CD4-positive, alpha-beta memory T cell (primary cell): ENCODE measurements at regions not wholly inside any gene's neighbourhood (a gene's known extent, or its start where the extent isn't known, plus 50 kb on each side); places are given as distances from the start of the nearest gene placed in this dataset.

Source experiments
- CTCF ChIA-PET: fragments of 350-600 bp; sonication (Branson Sonifier 250); formaldehyde crosslinking; loops from one replicate; lab custom pipeline; 2021; ENCODE audit warnings: inconsistent platforms; ENCODE audit not compliant: partially characterized antibody; lab: Charles Lee
- POLR2A ChIA-PET: fragments of 350-600 bp; sonication (Branson Sonifier 250); formaldehyde crosslinking; loops from one replicate; lab custom pipeline; 2021; ENCODE audit not compliant: partially characterized antibody; lab: Charles Lee
- DNase-seq, 5 donors: peaks; one replicate each; pipeline versions ENCODE4 v3.0.0 to v3.0.0-alpha.2; 2020 to 2022; ENCODE audit warnings: mixed read lengths in 1 of 5
- H3K27ac ChIP-seq: one replicate; pipeline ENCODE4 v1.7.0; 2013; ENCODE audit warnings: low read depth, low read length
- H3K27me3 ChIP-seq: 2 replicates; pipeline ENCODE4 v1.7.0; 2013; ENCODE audit warnings: mild to moderate bottlenecking, low read length, moderate library complexity; ENCODE audit not compliant: insufficient read depth
- H3K36me3 ChIP-seq: 2 replicates; pipeline ENCODE4 v1.7.0; 2013; ENCODE audit warnings: mild to moderate bottlenecking, low read length, moderate library complexity; ENCODE audit not compliant: insufficient read depth
- H3K4me1 ChIP-seq: 2 replicates; pipeline ENCODE4 v1.7.0; 2013; ENCODE audit warnings: mild to moderate bottlenecking, low read length, moderate library complexity; ENCODE audit not compliant: insufficient read depth
- H3K4me3 ChIP-seq, 2 donors: one replicate each; pipeline ENCODE4 v1.7.0; 2013; ENCODE audit warnings: low read length in 2 of 2, mild to moderate bottlenecking in 1 of 2
- H3K9me3 ChIP-seq, 2 donors: one replicate each; pipeline ENCODE4 v1.7.0; 2013; ENCODE audit warnings: low read length in 2 of 2, control low read depth in 1 of 2; ENCODE audit not compliant: control insufficient read depth in 1 of 2
- H3K27ac Mint-ChIP-seq, 7 donors: one replicate each; pipeline ENCODE4 v1.8.0; 2020 to 2021; ENCODE audit warnings: mixed read lengths in 7 of 7, mild to moderate bottlenecking in 6 of 7, inconsistent platforms in 3 of 7, moderate library complexity in 3 of 7
- H3K27me3 Mint-ChIP-seq, 2 donors: one replicate each; pipeline ENCODE4 v1.8.0; 2020 to 2021; ENCODE audit warnings: mixed read lengths in 2 of 2
- H3K36me3 Mint-ChIP-seq, 2 donors: one replicate each; pipeline ENCODE4 v1.8.0; 2020 to 2021; ENCODE audit warnings: mixed read lengths in 2 of 2, inconsistent platforms in 1 of 2, mild to moderate bottlenecking in 1 of 2
- H3K4me1 Mint-ChIP-seq, 4 donors: one replicate each; pipeline ENCODE4 v1.8.0; 2020 to 2021; ENCODE audit warnings: mixed read lengths in 4 of 4, mild to moderate bottlenecking in 1 of 4
- H3K4me3 Mint-ChIP-seq, 8 donors: one replicate each; pipeline ENCODE4 v1.8.0; 2020 to 2021; ENCODE audit warnings: mixed read lengths in 8 of 8, mild to moderate bottlenecking in 7 of 8, moderate library complexity in 6 of 8, inconsistent platforms in 3 of 8
- H3K9me3 Mint-ChIP-seq, 8 donors: one replicate each; pipeline ENCODE4 v1.8.0; 2020 to 2021; ENCODE audit warnings: mixed read lengths in 8 of 8, mild to moderate bottlenecking in 5 of 8, inconsistent platforms in 3 of 8, moderate library complexity in 1 of 8
- intact Hi-C: fragments of 100-400 bp; cut with micrococcal nuclease; formaldehyde crosslinking; loops from one replicate; pipeline ENCODE4 v1.15.1; 2023

DNA sequence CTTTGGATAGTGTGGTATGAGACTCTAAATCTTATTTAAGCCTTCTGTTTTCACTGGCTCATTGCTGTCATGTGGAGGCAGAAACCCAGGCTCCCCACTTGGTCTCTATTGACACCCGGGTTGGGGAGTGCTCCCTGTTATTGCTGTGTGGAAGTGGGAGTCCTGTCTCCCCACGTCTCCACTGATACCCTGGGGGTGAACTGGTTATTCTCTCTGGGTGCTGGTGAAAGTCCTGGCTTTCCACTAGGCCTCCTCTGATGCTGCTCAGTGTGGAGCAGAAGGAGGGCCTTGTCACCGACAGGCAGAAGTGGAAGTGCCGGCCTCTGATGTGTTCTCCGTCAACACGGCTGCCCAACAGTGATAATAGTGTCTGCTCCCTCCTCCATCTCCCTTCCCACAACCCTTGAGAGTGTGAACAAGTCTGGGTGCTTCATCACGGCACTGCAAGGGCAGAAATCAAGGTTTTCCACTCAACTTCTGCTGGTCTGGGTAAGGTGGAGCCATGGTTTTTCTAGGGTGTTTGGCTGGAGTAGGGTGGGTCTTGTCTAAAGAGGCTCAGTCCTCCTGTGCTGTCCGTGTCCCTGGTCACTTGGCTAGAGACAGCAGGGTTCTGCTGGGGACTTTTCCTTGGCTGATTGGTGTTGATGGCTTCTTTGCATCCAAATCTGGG is 240.7 kb upstream of the B3GAT1 start:
- H3K9me3 Mint-ChIP-seq: peaks cover 0 to 8% (median 0%) of the 10 kb centered on the region in 8 donors
- intact Hi-C loops: no loop called here
- Histone ChIP-seq H3K27ac (no peak overlapping the region), H3K27me3 (no peaks in the 10 kb centered on the region), H3K4me3 (no peak overlapping the region), H3K4me1 (no peaks in the 10 kb centered on the region), H3K9me3 (no peaks in the 10 kb centered on the region), H3K36me3 (no peaks in the 10 kb centered on the region)
- no peak for DNase-seq
- H3K4me1 Mint-ChIP-seq: peaks cover 4 to 22% (median 12%) of the 10 kb centered on the region in 4 donors
- POLR2A ChIA-PET: no interaction called here
- CTCF ChIA-PET: no interaction called here
- H3K27ac Mint-ChIP-seq: no peak overlapping the region
- no peaks in the 10 kb centered on the region for H3K36me3 Mint-ChIP-seq
- peaks cover 10 to 12% of the 10 kb centered on the region in 2 donors for H3K27me3 Mint-ChIP-seq
- H3K4me3 Mint-ChIP-seq: no peak overlapping the region

DNA sequence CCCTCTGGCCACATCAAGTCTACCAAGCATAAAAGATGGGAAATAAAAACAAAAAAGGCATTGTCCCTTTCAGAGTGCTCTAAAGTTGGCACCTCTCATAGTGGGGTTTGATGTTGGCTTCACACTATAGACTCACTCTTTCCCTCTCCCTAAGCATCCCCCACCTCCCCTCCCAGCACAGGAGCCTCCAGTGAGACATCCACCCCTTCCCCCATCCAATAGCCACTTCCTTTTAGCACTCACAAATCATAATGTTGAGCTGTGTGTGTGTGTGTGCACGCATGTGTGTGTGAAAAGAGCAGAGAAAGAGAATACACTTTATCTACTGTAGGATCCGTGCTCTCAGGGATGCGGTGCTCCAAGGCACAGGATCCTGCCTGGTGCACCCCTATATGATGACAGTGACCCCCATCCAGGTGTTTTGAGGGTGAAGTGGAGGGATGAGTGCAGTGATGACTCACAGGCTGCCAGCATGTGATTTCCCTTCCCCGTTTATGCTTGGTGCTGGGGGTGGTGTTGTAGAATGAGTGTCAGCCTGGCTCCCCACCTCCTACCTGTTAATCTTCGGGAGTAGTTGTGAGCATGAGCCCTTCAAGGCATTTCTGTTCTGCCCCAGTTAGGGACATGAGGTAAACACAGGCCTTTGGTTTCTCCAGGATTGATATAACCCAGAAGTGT is 235.2 kb upstream of the B3GAT1 start:
- no peaks in the 10 kb centered on the region for H3K4me1 ChIP-seq
- Mint-ChIP-seq H3K9me3 (peaks cover 0 to 3% (median 0%) of the 10 kb centered on the region in 8 donors), H3K4me1 (peaks cover 0 to 3% (median under 1%) of the 10 kb centered on the region in 4 donors), H3K4me3 (no peak overlapping the region), H3K27ac (no peak overlapping the region), H3K27me3 (peaks cover 4 to 14% of the 10 kb centered on the region in 2 donors), H3K36me3 (no peaks in the 10 kb centered on the region)
- no peak overlapping the region for H3K27ac ChIP-seq
- ChIA-PET POLR2A (no interaction called here), CTCF (no interaction called here)
- no peaks in the 10 kb centered on the region for H3K27me3 ChIP-seq
- intact Hi-C loops: no loop called here
- H3K36me3 ChIP-seq: no peaks in the 10 kb centered on the region
- H3K4me3 ChIP-seq: no peak overlapping the region
- H3K9me3 ChIP-seq: no peaks in the 10 kb centered on the region
- DNase-seq: no peak

DNA sequence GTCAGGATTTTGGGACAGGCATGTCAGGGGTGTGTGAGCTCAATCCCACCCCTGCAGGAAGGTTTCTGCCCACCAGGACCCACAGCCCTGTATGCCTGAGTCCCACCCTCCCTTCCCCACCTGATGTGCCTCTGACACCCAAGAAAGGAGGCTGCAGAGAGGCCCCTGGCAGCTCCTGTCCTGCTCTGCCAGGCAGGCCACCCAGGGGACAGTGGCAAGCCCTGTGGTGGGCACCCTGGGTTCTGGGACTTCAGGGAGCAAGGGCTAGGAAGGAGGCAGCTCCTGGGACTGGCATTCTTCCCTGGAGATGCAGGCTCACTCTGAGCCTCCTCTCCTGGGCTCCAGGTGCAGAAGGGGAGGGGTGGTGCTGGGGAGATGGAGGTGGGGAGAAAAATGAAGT is 234.5 kb upstream of the B3GAT1 start:
- H3K9me3 ChIP-seq: no peaks in the 10 kb centered on the region
- CTCF ChIA-PET: no interaction called here
- H3K27ac ChIP-seq: no peak overlapping the region
- no peaks in the 10 kb centered on the region for H3K4me1 ChIP-seq
- POLR2A ChIA-PET: no interaction called here
- H3K36me3 Mint-ChIP-seq: no peaks in the 10 kb centered on the region
- peaks cover 0 to 3% (median under 1%) of the 10 kb centered on the region in 4 donors for H3K4me1 Mint-ChIP-seq
- H3K27ac Mint-ChIP-seq: no peak overlapping the region
- intact Hi-C loops: no loop called here
- H3K4me3 Mint-ChIP-seq: no peak overlapping the region
- no peak for DNase-seq
- peaks cover 4 to 14% of the 10 kb centered on the region in 2 donors for H3K27me3 Mint-ChIP-seq
- H3K27me3 ChIP-seq: no peaks in the 10 kb centered on the region
- no peaks in the 10 kb centered on the region for H3K36me3 ChIP-seq
- H3K4me3 ChIP-seq: no peak overlapping the region
- H3K9me3 Mint-ChIP-seq: peaks cover 0 to 3% (median 0%) of the 10 kb centered on the region in 8 donors

DNA sequence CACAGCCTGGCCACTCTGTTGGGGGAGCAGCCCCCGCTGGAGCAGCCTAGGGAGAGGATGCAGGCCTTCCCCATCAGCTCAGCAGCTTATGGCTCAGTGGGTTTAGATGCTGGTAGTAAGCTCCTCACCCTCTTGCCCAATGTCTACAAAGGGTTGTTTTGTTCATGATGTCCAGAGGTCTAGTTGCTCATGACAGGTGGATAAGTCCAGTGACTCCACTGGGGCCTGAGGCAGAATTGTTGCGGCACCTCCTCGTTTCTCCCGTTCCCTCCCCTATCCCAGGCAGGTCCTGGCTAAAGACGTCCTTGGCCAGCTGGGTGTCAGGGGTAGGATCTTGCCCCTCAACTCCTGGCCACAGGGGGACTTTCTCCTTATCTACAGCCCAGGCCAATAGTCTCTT is 233.5 kb upstream of the B3GAT1 start:
- no peaks in the 10 kb centered on the region for H3K36me3 ChIP-seq
- CTCF ChIA-PET: no interaction called here
- H3K27me3 ChIP-seq: no peaks in the 10 kb centered on the region
- no peak overlapping the region for H3K4me3 ChIP-seq
- Mint-ChIP-seq H3K4me3 (no peak overlapping the region), H3K4me1 (peaks cover 0 to 3% (median under 1%) of the 10 kb centered on the region in 4 donors), H3K27me3 (peaks cover 4 to 14% of the 10 kb centered on the region in 2 donors), H3K9me3 (peaks cover 0 to 3% (median 0%) of the 10 kb centered on the region in 8 donors), H3K27ac (no peak overlapping the region), H3K36me3 (no peaks in the 10 kb centered on the region)
- DNase-seq: no peak
- H3K9me3 ChIP-seq: no peaks in the 10 kb centered on the region
- intact Hi-C loops: no loop called here
- H3K27ac ChIP-seq: no peak overlapping the region
- no peaks in the 10 kb centered on the region for H3K4me1 ChIP-seq
- POLR2A ChIA-PET: no interaction called here

DNA sequence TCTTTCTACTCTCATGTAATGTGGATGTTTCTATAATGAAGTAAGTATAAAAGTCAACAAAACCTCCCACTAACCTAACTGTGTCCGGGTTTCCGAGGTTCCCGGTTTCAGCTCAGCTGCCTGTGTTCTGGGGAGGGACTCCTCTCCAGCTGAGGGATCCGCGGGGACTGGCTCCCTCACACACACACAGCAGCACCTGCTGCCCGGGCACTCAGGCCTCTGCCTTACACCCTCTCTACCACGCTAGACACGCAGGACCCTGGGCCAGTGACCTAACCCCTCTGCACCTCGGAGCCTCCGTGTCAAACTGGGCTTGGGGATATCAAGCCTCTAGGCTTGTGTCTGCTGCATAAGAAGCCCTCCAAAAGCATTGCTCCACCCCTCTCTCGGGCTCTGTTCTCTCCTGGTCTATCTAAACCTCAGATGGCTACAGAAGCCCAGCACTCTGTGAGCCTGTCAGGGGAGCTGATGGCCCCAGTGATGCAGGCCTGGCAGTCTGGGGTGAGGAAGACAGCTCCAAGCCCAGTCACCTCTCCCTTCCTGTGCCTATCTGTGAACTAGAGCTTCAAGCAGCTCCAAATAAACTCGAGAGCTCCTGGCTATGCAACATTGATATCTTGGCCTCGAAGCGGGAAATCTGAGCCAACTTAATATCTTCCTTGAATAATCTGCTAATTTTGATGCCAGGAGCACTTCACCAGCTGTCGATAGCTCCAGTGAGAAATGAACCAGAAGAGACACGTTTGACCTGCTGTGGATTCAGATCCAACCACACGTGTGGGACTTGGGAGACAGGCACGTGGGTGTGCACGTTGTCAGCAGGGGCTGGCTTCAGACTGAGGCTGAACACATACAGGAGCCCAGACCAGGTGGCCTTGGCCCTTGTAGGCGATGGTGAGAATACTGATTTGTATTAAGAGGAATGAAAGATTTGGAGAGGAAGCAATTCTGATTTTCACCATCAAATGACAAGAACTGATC is 232.7 kb upstream of the B3GAT1 start:
- intact Hi-C loops: no loop called here
- Mint-ChIP-seq H3K4me1 (no peaks in the 10 kb centered on the region), H3K27me3 (peaks cover 2 to 14% of the 10 kb centered on the region in 2 donors), H3K27ac (no peak overlapping the region), H3K9me3 (no peaks in the 10 kb centered on the region), H3K4me3 (no peak overlapping the region), H3K36me3 (no peaks in the 10 kb centered on the region)
- ChIA-PET POLR2A (no interaction called here), CTCF (no interaction called here)
- Histone ChIP-seq H3K4me3 (no peak overlapping the region), H3K27me3 (no peaks in the 10 kb centered on the region), H3K4me1 (no peaks in the 10 kb centered on the region), H3K36me3 (no peaks in the 10 kb centered on the region), H3K9me3 (no peaks in the 10 kb centered on the region), H3K27ac (no peak overlapping the region)
- no peak for DNase-seq

DNA sequence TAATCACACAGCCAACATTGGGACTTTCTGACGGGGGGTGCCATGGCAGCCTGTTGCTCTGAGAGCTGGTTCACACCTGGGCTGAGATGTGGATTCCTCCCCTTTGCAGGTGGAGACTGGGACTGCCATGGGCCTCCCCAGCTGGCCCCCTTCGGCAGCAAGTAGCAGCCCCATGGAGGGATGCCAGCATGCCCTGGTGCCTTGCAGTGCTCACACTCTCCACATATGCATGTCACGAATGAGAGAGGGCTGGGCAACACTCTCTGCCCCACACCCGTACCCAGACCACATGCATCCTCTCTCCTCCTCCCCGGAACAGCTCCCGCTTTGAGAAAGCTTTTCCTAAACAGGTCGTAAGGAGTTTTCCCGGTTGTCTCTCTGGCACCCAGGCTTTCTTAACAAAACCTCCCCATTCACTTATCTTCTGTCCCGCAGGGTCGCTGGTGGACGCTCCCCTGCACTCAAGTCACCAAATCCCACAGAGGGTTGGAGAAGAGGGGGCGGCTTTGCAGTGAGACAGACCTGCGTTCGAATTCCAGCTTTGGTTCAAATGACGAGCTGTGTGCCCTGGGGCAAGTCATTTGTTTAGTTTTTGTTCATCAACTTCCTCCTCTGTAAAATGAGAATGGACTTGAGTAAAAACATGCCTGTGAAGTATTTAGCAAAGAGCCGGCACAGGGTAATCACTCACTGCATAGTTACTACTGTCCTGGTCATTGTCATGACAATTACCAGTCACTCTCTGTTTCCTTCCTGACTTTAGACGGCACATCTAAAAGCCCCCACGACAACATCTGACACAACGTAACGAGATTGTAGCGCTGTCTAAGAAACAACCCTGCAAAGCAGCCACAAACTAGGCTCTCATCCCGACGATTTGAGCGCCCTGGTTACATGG is 231.3 kb upstream of the B3GAT1 start:
- H3K27ac Mint-ChIP-seq: no peak overlapping the region
- intact Hi-C loops: no loop called here
- no peaks in the 10 kb centered on the region for H3K9me3 Mint-ChIP-seq
- H3K27ac ChIP-seq: no peak overlapping the region
- ChIA-PET CTCF (no interaction called here), POLR2A (no interaction called here)
- H3K27me3 Mint-ChIP-seq: peaks cover 2 to 16% of the 10 kb centered on the region in 2 donors
- DNase-seq: no peak
- H3K36me3 ChIP-seq: no peaks in the 10 kb centered on the region
- H3K4me1 ChIP-seq: no peaks in the 10 kb centered on the region
- no peaks in the 10 kb centered on the region for H3K4me1 Mint-ChIP-seq
- no peaks in the 10 kb centered on the region for H3K36me3 Mint-ChIP-seq
- no peaks in the 10 kb centered on the region for H3K9me3 ChIP-seq
- no peak overlapping the region for H3K4me3 Mint-ChIP-seq
- H3K4me3 ChIP-seq: no peak overlapping the region
- no peaks in the 10 kb centered on the region for H3K27me3 ChIP-seq
